ENCODE measurements at regions not wholly inside any gene's neighbourhood (a gene's known extent, or its start where the extent isn't known, plus 50 kb on each side); places are given as distances from the start of the nearest gene placed in this dataset.

- Mint-ChIP-seq H3K27me3 (ENCODE audit: insufficient read depth, unreplicated experiment) (no peaks in the 10 kb centered on the region), H3K9me3 (ENCODE audit: unreplicated experiment) (no peaks in the 10 kb centered on the region), H3K27ac (ENCODE audit: low read depth, unreplicated experiment) (no peak overlapping the region), H3K4me1 (ENCODE audit: insufficient read depth, unreplicated experiment) (peaks cover 7% of the 10 kb centered on the region), H3K4me3 (ENCODE audit: unreplicated experiment) (no peak overlapping the region), H3K36me3 (ENCODE audit: insufficient read depth, unreplicated experiment) (no peaks in the 10 kb centered on the region)
- ChIA-PET POLR2A (interaction anchor here (1.7 kb wide), 1 partner anchor 10 kb away, joined by 7 read pairs; no protein-coding TSS in a partner anchor), CTCF (interaction anchor here (0.7 kb wide), 1 partner anchor 1328 kb away, joined by 3 read pairs; no protein-coding TSS in a partner anchor)
- DNase-seq (ENCODE audit: unreplicated experiment) = no peak
- intact Hi-C loops (cut with micrococcal nuclease) = no loop called here
- BruUV-seq (replicated peaks) = no TSS peak
- no peak for TF ChIP-seq CTCF (IDR thresholded peaks at IDR 0.05; ENCODE audit: unreplicated experiment)
Observed at GRCh38 chr2:145070703-145071102, 550.8 kb upstream of the ZEB2 start.

- H3K36me3 Mint-ChIP-seq (ENCODE audit: insufficient read depth, unreplicated experiment) = no peaks in the 10 kb centered on the region
- POLR2A ChIA-PET = no interaction called here
- H3K4me1 Mint-ChIP-seq (ENCODE audit: insufficient read depth, unreplicated experiment) = peaks cover 22% of the 10 kb centered on the region
- peak overlapping the region; percentile 22 for H3K27ac Mint-ChIP-seq (ENCODE audit: low read depth, unreplicated experiment)
- CTCF ChIA-PET = no interaction called here
- intact Hi-C loops (cut with micrococcal nuclease) = no loop called here
- no peak overlapping the region for H3K4me3 Mint-ChIP-seq (ENCODE audit: unreplicated experiment)
- TF ChIP-seq CTCF (IDR thresholded peaks at IDR 0.05; ENCODE audit: unreplicated experiment) = no peak
- peak; percentile 20 for DNase-seq (ENCODE audit: unreplicated experiment)
- no TSS peak for BruUV-seq (replicated peaks)
- peaks cover 3% of the 10 kb centered on the region for H3K9me3 Mint-ChIP-seq (ENCODE audit: unreplicated experiment)
- H3K27me3 Mint-ChIP-seq (ENCODE audit: insufficient read depth, unreplicated experiment) = no peaks in the 10 kb centered on the region
Observed at GRCh38 chr2:145068509-145068908, 548.6 kb upstream of the ZEB2 start.

- no peak overlapping the region for H3K27ac Mint-ChIP-seq (ENCODE audit: low read depth, unreplicated experiment)
Observed at GRCh38 chr2:145067549-145068030, 547.7 kb upstream of the ZEB2 start.

More at GRCh38 chr2:145067549-145068030, 547.7 kb upstream of the ZEB2 start:
- Mint-ChIP-seq H3K4me1 (ENCODE audit: insufficient read depth, unreplicated experiment) (peaks cover 28% of the 10 kb centered on the region), H3K27me3 (ENCODE audit: insufficient read depth, unreplicated experiment) (no peaks in the 10 kb centered on the region), H3K9me3 (ENCODE audit: unreplicated experiment) (peaks cover 10% of the 10 kb centered on the region), H3K36me3 (ENCODE audit: insufficient read depth, unreplicated experiment) (no peaks in the 10 kb centered on the region), H3K4me3 (ENCODE audit: unreplicated experiment) (no peak overlapping the region)
- no peak for TF ChIP-seq CTCF (IDR thresholded peaks at IDR 0.05; ENCODE audit: unreplicated experiment)
- no TSS peak for BruUV-seq (replicated peaks)
- intact Hi-C loops (cut with micrococcal nuclease) = no loop called here
- POLR2A ChIA-PET = no interaction called here
- CTCF ChIA-PET = interaction anchor here (0.7 kb wide), 1 partner anchor 488 kb away, joined by 3 read pairs; no protein-coding TSS in a partner anchor
- DNase-seq (ENCODE audit: unreplicated experiment) = no peak

All from MCF 10A (cell line).